ENCODE measurements at regions not wholly inside any gene's neighbourhood (a gene's known extent, or its start where the extent isn't known, plus 50 kb on each side); places are given as distances from the start of the nearest gene placed in this dataset.

DNA sequence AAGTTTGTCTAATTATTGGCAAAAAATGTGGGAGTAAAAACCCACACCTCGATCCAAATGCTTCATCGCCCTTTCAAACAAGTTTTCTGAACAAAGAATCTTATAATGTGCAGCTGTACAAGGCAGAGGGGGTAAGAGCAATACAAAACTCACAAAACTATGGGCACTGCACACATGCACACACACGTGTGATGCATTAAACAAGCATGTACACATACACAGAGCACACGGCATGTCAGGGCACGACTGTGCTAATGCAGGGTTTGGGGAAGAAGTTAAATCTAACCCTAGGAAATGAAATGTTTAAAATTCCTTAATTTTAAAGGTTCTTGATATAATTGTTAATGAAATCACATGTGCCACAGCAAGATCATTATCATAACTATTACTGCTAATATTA lies 264.0 kb downstream of the SEC16B start:
- DNase-seq (ENCODE audit: low spot score): no peak
- no peak overlapping the region for H3K27ac ChIP-seq (ENCODE audit: low read depth in 1 of 2, low read length in 2 of 2)
- H3K9ac ChIP-seq (ENCODE audit: low read depth in 1 of 2, low read length in 2 of 2): no peak overlapping the region
- no peak overlapping the region for H3K4me3 ChIP-seq (ENCODE audit: low read depth in 1 of 3, low read length in 3 of 3)
- no peaks in the 10 kb centered on the region for H3K27me3 ChIP-seq (ENCODE audit: control insufficient read depth in 4 of 4, insufficient read depth in 4 of 4, low read length in 3 of 4)
- WGBS: 80% methylated on average over 5 of the region's 5 CpGs
- TF ChIP-seq EGR1 (IDR thresholded peaks at IDR 0.05; ENCODE audit: low read depth in 2 of 2): no peak
- TF ChIP-seq, protein P1, sequence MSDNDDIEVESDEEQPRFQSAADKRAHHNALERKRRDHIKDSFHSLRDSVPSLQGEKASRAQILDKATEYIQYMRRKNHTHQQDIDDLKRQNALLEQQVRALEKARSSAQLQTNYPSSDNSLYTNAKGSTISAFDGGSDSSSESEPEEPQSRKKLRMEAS (IDR thresholded peaks at IDR 0.05): no peak
- no peak for TF ChIP-seq CTCF (IDR thresholded peaks at IDR 0.05; ENCODE audit: low read depth, low read length, missing input control)
- no peaks in the 10 kb centered on the region for H3K36me3 ChIP-seq (ENCODE audit: control insufficient read depth in 4 of 4, insufficient read depth in 3 of 4, low read depth in 1 of 4, low read length in 3 of 4)
- no peaks in the 10 kb centered on the region for H3K9me3 ChIP-seq (ENCODE audit: control insufficient read depth in 4 of 4, low read length in 3 of 4)
- peaks cover 0 to 28% (median 20%) of the 10 kb centered on the region in 4 donors for H3K4me1 ChIP-seq (ENCODE audit: control insufficient read depth in 4 of 4, insufficient read depth in 4 of 4, low read length in 3 of 4)

DNA sequence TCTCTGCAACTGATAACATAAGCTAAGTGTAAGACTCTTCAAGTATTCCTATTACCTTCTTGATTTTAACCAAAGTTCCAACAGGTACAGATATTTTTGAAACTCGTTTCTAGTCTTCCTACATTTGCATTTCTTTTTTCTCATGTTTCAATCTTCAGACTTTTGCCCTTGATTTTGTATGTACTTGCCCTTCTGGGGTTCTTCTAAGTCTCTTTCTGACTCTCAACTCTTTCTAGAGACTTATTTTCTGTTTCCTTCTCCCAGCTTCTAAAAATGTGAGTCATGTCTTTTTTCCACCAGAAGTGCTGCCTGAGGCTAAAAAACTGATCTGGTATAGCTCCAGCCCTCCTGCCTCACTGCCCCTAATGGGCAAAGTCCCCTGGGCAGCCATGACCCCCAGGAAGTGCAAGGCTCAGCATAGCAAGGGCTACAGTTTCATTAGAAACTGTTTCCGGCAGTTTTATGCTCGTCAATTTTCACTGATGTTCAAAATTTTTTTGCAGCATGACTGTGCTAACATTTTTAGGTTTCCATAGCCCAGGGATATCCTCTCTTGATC lies 265.9 kb downstream of the SEC16B start:
- DNase-seq (ENCODE audit: low spot score): no peak
- Histone ChIP-seq H3K4me1 (ENCODE audit: control insufficient read depth in 4 of 4, insufficient read depth in 4 of 4, low read length in 3 of 4) (peaks cover 0 to 28% (median 20%) of the 10 kb centered on the region in 4 donors), H3K4me3 (ENCODE audit: low read depth in 1 of 3, low read length in 3 of 3) (no peak overlapping the region), H3K27ac (ENCODE audit: low read depth in 1 of 2, low read length in 2 of 2) (no peak overlapping the region), H3K36me3 (ENCODE audit: control insufficient read depth in 4 of 4, insufficient read depth in 3 of 4, low read depth in 1 of 4, low read length in 3 of 4) (no peaks in the 10 kb centered on the region), H3K27me3 (ENCODE audit: control insufficient read depth in 4 of 4, insufficient read depth in 4 of 4, low read length in 3 of 4) (no peaks in the 10 kb centered on the region), H3K9me3 (ENCODE audit: control insufficient read depth in 4 of 4, low read length in 3 of 4) (no peaks in the 10 kb centered on the region), H3K9ac (ENCODE audit: low read depth in 1 of 2, low read length in 2 of 2) (no peak overlapping the region)
- TF ChIP-seq, protein P2, sequence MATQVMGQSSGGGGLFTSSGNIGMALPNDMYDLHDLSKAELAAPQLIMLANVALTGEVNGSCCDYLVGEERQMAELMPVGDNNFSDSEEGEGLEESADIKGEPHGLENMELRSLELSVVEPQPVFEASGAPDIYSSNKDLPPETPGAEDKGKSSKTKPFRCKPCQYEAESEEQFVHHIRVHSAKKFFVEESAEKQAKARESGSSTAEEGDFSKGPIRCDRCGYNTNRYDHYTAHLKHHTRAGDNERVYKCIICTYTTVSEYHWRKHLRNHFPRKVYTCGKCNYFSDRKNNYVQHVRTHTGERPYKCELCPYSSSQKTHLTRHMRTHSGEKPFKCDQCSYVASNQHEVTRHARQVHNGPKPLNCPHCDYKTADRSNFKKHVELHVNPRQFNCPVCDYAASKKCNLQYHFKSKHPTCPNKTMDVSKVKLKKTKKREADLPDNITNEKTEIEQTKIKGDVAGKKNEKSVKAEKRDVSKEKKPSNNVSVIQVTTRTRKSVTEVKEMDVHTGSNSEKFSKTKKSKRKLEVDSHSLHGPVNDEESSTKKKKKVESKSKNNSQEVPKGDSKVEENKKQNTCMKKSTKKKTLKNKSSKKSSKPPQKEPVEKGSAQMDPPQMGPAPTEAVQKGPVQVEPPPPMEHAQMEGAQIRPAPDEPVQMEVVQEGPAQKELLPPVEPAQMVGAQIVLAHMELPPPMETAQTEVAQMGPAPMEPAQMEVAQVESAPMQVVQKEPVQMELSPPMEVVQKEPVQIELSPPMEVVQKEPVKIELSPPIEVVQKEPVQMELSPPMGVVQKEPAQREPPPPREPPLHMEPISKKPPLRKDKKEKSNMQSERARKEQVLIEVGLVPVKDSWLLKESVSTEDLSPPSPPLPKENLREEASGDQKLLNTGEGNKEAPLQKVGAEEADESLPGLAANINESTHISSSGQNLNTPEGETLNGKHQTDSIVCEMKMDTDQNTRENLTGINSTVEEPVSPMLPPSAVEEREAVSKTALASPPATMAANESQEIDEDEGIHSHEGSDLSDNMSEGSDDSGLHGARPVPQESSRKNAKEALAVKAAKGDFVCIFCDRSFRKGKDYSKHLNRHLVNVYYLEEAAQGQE (IDR thresholded peaks at IDR 0.05): no peak
- TF ChIP-seq CTCF (IDR thresholded peaks at IDR 0.05; ENCODE audit: low read depth, low read length, missing input control) (no peak), JUND (IDR thresholded peaks at IDR 0.05) (no peak), NR2F2 (IDR thresholded peaks at IDR 0.05) (no peak), FOXA2 (IDR thresholded peaks at IDR 0.05) (no peak), YY1 (IDR thresholded peaks at IDR 0.05) (no peak), RXRA (IDR thresholded peaks at IDR 0.05) (no peak), SP1 (IDR thresholded peaks at IDR 0.05) (no peak), TAF1 (conservative IDR thresholded peaks at IDR 0.05) (no peak), GABPA (IDR thresholded peaks at IDR 0.05 in 1 of 2, conservative IDR thresholded peaks at IDR 0.05 in 1 of 2) (no peak), HNF4A (conservative IDR thresholded peaks at IDR 0.05) (no peak), EGR1 (IDR thresholded peaks at IDR 0.05; ENCODE audit: low read depth in 2 of 2) (no peak), FOXA1 (IDR thresholded peaks at IDR 0.05) (no peak), HNF4G (IDR thresholded peaks at IDR 0.05) (no peak), RAD21 (IDR thresholded peaks at IDR 0.05) (no peak)
- TF ChIP-seq, protein P3, sequence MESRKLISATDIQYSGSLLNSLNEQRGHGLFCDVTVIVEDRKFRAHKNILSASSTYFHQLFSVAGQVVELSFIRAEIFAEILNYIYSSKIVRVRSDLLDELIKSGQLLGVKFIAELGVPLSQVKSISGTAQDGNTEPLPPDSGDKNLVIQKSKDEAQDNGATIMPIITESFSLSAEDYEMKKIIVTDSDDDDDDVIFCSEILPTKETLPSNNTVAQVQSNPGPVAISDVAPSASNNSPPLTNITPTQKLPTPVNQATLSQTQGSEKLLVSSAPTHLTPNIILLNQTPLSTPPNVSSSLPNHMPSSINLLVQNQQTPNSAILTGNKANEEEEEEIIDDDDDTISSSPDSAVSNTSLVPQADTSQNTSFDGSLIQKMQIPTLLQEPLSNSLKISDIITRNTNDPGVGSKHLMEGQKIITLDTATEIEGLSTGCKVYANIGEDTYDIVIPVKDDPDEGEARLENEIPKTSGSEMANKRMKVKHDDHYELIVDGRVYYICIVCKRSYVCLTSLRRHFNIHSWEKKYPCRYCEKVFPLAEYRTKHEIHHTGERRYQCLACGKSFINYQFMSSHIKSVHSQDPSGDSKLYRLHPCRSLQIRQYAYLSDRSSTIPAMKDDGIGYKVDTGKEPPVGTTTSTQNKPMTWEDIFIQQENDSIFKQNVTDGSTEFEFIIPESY (IDR thresholded peaks at IDR 0.05): no peak
- TF ChIP-seq, protein P1 (IDR thresholded peaks at IDR 0.05): no peak
- TF ChIP-seq, protein P4, sequence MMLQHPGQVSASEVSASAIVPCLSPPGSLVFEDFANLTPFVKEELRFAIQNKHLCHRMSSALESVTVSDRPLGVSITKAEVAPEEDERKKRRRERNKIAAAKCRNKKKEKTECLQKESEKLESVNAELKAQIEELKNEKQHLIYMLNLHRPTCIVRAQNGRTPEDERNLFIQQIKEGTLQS (IDR thresholded peaks at IDR 0.05): no peak
- 86% methylated on average over 3 of the region's 3 CpGs for WGBS
